ENCODE measurements at regions not wholly inside any gene's neighbourhood (a gene's known extent, or its start where the extent isn't known, plus 50 kb on each side); places are given as distances from the start of the nearest gene placed in this dataset.

DNA sequence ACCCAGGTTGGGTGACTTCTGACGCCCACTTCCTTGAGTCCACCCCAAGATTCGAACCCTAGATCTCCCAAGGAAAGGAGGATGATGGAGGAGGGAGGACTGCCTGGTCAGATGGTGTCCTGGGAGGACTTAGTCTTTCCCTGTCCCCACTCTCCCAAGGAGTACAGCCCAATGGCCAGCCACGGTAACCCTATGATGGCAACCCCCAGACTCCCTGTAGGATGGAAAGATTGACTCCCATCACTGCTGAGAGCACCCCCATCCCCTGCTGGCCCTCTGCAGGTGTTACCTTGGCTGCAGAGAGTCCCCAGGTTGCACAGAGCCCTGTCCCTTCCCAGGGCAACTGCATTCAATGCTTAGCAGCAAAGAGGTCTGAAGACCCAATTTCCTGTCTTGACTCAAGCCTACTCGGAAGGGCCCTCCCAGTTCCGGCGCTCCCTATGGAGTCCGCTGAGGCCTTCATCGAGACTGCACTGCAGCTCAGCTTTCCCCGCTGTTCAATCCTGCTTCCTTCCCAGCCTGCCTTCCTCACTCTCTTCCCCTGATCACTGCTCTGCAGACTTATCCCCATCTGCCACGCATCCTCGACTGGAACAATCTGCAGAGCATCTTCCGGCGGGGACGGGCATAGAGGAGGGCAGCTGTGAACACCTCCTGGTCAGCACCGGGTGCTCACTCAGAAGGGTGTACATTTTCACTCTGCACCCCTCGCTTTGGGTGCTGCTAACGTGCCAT, 50.8 kb upstream of the OCM2 start:
- intact Hi-C loops (cut with DNase I, micrococcal nuclease), result no loop called here
- DNase-seq (no peak), ATAC-seq (no peak)

- ATAC-seq, result no peak
- DNase-seq, result no peak
- intact Hi-C loops (cut with DNase I, micrococcal nuclease), result no loop called here
Observed at GRCh38 chr7:98046816-98047215, 56.8 kb upstream of the OCM2 start.

DNA sequence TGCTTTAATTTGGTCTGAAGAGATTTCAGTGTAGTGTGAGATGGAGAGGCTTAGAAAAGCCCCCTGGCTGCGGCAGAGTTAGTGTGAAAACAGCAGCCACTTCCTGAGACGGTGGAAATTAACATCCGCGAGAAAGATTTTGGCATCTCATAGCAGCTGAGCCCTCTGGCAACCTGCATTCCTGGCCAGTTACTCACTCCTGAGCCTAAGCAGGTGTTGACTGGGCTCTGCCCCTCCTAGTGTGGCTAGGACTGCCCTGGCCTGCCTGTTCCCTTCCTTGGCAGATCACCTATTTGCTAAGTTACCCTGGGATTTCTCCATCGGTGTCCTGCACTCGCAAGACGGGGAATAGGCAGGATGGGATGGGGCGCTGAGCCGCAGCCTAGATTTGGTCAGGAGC, 57.6 kb upstream of the LMTK2 start:
- DNase-seq (no peak), ATAC-seq (no peak)
- intact Hi-C loops (cut with DNase I, micrococcal nuclease), result no loop called here

DNA sequence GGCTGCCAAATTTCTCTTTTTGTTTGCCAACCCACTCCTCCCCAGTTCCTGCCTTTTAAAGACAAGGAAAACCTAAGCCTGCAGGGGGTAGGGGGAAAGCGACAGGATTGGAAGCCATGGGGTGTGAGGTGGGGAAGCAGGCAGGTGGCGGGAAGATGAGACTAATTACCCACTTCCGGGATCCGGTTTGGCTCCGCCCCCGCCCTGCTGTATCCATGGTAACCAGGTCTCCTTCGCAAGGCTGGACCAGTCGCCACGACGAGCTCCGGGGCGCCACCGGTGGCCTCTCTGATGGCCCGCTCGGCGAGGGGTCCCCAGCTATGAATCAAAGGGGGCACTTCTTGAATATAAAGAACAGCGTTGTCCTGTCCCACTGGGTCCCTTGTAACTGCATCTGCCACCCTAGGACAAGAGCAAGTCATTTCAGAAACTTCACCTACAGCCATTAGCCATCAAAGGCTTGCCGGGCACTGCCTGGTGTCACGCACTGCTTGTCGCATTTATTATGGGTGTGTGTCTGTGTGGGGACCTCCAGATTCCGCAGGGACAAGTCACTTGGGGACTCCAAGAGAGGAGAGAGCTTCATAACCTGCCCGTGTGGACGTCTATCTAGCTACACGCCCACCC, 55.4 kb upstream of the LMTK2 start:
- DNase-seq (peak; percentile 24 to 36), ATAC-seq (peak; percentile 51)
- intact Hi-C loops (cut with DNase I, micrococcal nuclease), result no loop called here

GRCh38 chr7:98054585-98054984, 52.1 kb upstream of the LMTK2 start:
- ATAC-seq, result no peak
- intact Hi-C loops (cut with DNase I, micrococcal nuclease), result no loop called here
- DNase-seq, result no peak

DNA sequence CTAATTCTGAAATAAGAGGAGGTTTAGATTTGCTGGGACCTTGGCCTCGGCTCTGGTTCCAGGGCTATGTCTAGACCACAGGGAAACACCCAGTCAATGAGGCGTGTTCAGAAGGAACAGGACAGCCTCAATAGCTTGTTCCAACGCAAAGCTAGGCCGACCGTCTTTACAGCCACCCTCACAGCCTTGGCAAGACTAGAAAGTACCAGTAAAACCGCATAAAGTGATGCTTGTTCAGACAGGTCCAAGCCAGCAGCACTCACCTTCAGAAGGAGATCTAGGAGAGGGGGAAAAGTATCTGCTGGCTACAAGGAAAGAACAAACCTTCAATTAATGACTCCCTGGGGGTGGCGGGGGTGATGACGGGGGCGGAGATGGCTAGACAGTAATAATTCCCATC, 50.1 kb upstream of the LMTK2 start:
- no peak for DNase-seq
- intact Hi-C loops (cut with DNase I, micrococcal nuclease), result no loop called here
- no peak for ATAC-seq

All from left colon (tissue), 2 donors.